ENCODE measurements at regions not wholly inside any gene's neighbourhood (a gene's known extent, or its start where the extent isn't known, plus 50 kb on each side); places are given as distances from the start of the nearest gene placed in this dataset.

DNA sequence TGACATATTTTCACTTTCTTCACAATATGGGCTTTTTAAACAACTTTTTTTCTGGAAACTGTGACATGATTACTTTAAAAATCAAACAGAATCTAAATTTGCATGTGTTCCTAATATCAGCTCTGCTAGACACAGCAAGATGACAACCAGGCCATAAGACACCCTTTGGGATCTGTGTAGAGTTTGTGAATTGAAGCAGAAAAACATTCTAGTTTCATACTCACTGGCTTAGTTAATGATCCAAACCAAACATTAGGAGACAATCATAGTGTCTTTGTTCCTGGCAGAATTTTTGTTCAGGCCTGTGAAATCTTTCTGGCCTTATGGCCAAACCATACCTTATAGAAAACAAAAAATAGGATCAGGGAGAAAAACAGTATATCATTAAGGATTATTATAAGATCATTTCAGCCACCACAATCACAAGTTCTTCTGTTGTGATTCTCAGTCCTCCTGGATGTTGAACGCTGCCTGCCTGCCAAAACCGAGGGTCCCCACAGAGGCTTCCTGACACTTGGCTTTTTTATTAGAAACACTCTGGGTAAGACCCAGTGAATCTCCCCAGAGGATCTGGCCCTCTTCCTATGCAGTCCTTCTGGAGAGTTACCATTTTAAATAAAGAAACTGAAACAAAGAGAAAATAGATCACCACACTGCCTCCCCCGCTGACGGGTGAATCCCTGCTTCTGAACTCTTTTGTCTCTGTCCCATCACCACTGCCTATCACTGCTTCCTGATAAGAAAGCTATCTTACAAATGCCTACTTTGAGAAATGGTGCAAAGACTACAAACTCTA lies 79.2 kb upstream of the PPP1R3C start:
- H3K27ac ChIP-seq (ENCODE audit: low read length), result no peak overlapping the region
- no peak overlapping the region for H3K4me3 ChIP-seq (ENCODE audit: low read length)
- H3K27me3 ChIP-seq (ENCODE audit: control insufficient read depth, insufficient read depth, low read length), result no peaks in the 10 kb centered on the region
- WGBS (ENCODE audit: insufficient coverage, low lambda C conversion rate), result 58% methylated on average over 2 of the region's 4 CpGs
- no peaks in the 10 kb centered on the region for H3K9me3 ChIP-seq (ENCODE audit: control insufficient read depth, low read depth, low read length)
- no peaks in the 10 kb centered on the region for H3K36me3 ChIP-seq (ENCODE audit: control insufficient read depth, insufficient read depth, low read length)
- no peak for DNase-seq
- H3K4me1 ChIP-seq (ENCODE audit: control insufficient read depth, insufficient read depth, low read length), result no peaks in the 10 kb centered on the region

DNA sequence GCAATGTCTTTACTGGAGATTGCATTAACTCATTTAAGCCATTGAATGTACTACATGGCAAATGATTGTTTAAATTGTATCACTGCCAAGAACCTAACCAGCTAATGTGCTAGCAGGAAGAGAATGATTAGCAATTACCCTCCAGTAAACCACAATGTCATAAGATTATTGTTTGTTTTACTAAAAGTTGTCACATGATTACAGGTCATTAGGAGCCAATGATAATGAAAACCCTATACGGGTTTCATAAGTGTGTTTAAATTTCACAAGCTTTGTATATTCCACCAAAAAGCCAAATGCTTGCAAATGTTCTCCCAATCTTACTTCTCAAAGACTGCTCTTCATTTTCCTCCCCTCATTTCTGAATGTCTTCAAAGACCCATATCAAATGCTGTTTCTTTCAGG lies 76.5 kb upstream of the PPP1R3C start:
- no CpG with 5 or more reads among the region's 1 CpG for WGBS (ENCODE audit: insufficient coverage, low lambda C conversion rate)
- no peak overlapping the region for H3K27ac ChIP-seq (ENCODE audit: low read length)

DNA sequence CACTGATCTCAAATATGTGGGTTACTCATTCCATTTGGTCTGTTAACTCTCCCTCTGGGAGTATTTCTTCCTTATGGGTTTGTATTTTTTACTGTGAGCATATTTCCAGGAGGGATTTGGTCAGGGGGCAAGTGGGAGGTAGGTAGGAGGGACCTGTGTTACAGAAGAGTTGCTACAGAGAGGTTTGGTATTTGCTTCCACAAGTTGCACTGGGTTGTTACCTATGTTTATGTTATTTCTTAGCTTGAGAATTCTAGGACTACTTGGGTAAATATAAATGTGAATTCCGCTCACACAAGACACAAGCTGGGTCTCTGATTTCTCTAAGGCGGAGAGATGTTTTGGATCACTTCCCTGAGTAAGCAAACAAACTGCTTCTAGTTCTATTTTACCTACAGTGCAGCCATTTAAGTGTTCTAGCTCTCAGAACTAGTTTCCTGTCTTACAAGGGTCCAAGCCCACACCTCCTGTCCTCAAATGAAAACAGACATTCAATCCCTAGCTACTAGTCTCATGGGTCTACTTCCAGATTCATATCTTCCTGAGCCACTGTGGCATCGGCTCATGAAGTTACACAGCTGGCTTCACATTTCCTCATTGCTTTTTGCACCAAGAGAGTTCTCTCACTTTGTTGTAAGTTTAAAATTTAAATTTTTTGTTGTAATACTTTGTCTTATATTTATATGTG lies 75.4 kb upstream of the PPP1R3C start:
- Histone ChIP-seq H3K4me3 (ENCODE audit: low read length) (no peak overlapping the region), H3K36me3 (ENCODE audit: control insufficient read depth, insufficient read depth, low read length) (no peaks in the 10 kb centered on the region), H3K27me3 (ENCODE audit: control insufficient read depth, insufficient read depth, low read length) (peaks cover 2% of the 10 kb centered on the region), H3K9me3 (ENCODE audit: control insufficient read depth, low read depth, low read length) (no peaks in the 10 kb centered on the region), H3K4me1 (ENCODE audit: control insufficient read depth, insufficient read depth, low read length) (no peaks in the 10 kb centered on the region), H3K27ac (ENCODE audit: low read length) (no peak overlapping the region)
- WGBS (ENCODE audit: insufficient coverage, low lambda C conversion rate), result 100% methylated on average over 1 of the region's 3 CpGs
- DNase-seq, result no peak

More for the DNA sequence above, 76.5 kb upstream of the PPP1R3C start:
- Histone ChIP-seq H3K27me3 (ENCODE audit: control insufficient read depth, insufficient read depth, low read length) (peaks cover 2% of the 10 kb centered on the region), H3K4me1 (ENCODE audit: control insufficient read depth, insufficient read depth, low read length) (no peaks in the 10 kb centered on the region), H3K4me3 (ENCODE audit: low read length) (no peak overlapping the region), H3K9me3 (ENCODE audit: control insufficient read depth, low read depth, low read length) (no peaks in the 10 kb centered on the region), H3K36me3 (ENCODE audit: control insufficient read depth, insufficient read depth, low read length) (no peaks in the 10 kb centered on the region)
- peak in 1 of 2 donors; percentile 25 for DNase-seq

DNA sequence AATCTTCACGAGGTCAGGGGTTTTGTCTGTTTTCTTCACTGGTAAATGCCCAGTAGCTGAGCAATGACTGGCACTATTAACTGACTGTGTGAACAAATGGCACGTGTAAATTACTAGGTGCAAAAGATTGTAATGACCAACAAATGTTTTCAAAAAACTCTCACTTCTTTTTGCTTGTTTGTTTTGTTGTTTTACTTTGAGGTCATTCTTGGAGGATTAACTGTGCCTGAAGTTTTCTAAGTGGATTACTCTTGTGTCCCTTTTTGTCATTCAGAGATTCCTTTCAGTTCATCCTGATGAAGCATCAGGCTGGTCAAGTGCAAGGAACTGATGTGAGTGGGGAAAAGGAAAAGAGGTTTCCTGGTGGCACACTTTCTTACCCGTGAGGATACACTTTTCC lies 74.4 kb upstream of the PPP1R3C start:
- Histone ChIP-seq H3K27me3 (ENCODE audit: control insufficient read depth, insufficient read depth, low read length) (peaks cover 2% of the 10 kb centered on the region), H3K9me3 (ENCODE audit: control insufficient read depth, low read depth, low read length) (no peaks in the 10 kb centered on the region), H3K36me3 (ENCODE audit: control insufficient read depth, insufficient read depth, low read length) (no peaks in the 10 kb centered on the region), H3K4me3 (ENCODE audit: low read length) (no peak overlapping the region), H3K27ac (ENCODE audit: low read length) (no peak overlapping the region), H3K4me1 (ENCODE audit: control insufficient read depth, insufficient read depth, low read length) (no peaks in the 10 kb centered on the region)
- 60% methylated on average over 1 of the region's 3 CpGs for WGBS (ENCODE audit: insufficient coverage, low lambda C conversion rate)
- DNase-seq, result no peak

DNA sequence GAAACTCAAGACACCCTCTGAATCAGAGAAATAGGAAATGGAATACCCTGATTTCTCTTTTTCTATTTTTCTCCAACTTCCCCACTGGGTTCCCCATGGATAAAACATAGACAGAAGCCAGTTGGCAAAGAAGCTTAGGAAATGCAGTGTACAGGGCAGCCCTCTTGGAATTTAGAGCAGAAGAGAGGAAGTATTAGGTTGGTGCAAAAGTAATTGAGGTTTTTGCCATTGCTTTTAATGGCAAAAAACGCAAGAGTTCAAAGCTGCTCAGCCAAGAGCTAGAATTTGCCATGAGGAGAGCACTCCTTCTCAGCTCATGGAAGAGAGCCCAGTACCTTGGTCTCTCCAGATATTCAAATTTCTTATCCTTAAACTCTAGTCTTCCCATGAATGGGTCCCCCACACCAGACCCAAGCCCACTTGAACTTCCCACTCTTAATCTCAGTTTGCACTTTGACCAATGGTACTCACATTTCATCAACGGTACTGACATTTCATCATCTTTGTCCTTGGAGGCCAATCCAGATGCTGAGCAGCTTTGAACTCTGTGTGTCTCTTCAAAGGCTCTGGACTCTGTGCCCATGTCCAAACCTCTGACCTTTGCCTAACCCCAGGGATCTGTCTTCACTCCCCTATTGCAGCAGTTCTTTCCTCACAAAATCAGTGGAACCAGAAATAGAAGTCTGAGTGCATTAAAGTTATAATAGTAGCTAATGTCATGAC lies 73.2 kb upstream of the PPP1R3C start:
- Histone ChIP-seq H3K36me3 (ENCODE audit: control insufficient read depth, insufficient read depth, low read length) (no peaks in the 10 kb centered on the region), H3K27ac (ENCODE audit: low read length) (no peak overlapping the region), H3K27me3 (ENCODE audit: control insufficient read depth, insufficient read depth, low read length) (peaks cover 2% of the 10 kb centered on the region), H3K4me3 (ENCODE audit: low read length) (no peak overlapping the region), H3K4me1 (ENCODE audit: control insufficient read depth, insufficient read depth, low read length) (no peaks in the 10 kb centered on the region), H3K9me3 (ENCODE audit: control insufficient read depth, low read depth, low read length) (no peaks in the 10 kb centered on the region)
- DNase-seq, result no peak
- WGBS (ENCODE audit: insufficient coverage, low lambda C conversion rate), result 100% methylated on average over 1 of the region's 2 CpGs

DNA sequence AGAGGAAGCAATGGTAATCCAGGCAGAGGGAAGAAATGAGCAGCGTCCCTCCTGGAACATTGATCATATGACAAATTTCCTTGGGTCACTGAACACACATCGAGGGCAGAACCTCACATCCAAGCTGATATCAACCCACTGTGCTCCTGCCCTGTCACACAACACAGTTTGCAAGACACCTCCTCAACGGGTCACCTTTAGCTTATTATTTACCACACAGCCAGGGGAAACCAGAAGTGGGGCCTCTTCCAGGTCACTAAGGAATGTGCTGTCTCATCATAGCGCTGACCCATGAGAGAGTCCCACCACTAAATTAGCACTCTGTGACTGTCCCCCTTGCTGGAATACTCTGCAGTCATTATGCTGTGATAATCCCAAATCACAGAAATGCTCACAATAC lies 69.7 kb upstream of the PPP1R3C start:
- Histone ChIP-seq H3K36me3 (ENCODE audit: control insufficient read depth, insufficient read depth, low read length) (no peaks in the 10 kb centered on the region), H3K27me3 (ENCODE audit: control insufficient read depth, insufficient read depth, low read length) (peaks cover 2% of the 10 kb centered on the region), H3K4me3 (ENCODE audit: low read length) (no peak overlapping the region), H3K27ac (ENCODE audit: low read length) (no peak overlapping the region), H3K9me3 (ENCODE audit: control insufficient read depth, low read depth, low read length) (no peaks in the 10 kb centered on the region), H3K4me1 (ENCODE audit: control insufficient read depth, insufficient read depth, low read length) (no peaks in the 10 kb centered on the region)
- DNase-seq, result no peak
- no CpG with 5 or more reads among the region's 4 CpGs for WGBS (ENCODE audit: insufficient coverage, low lambda C conversion rate)

DNA sequence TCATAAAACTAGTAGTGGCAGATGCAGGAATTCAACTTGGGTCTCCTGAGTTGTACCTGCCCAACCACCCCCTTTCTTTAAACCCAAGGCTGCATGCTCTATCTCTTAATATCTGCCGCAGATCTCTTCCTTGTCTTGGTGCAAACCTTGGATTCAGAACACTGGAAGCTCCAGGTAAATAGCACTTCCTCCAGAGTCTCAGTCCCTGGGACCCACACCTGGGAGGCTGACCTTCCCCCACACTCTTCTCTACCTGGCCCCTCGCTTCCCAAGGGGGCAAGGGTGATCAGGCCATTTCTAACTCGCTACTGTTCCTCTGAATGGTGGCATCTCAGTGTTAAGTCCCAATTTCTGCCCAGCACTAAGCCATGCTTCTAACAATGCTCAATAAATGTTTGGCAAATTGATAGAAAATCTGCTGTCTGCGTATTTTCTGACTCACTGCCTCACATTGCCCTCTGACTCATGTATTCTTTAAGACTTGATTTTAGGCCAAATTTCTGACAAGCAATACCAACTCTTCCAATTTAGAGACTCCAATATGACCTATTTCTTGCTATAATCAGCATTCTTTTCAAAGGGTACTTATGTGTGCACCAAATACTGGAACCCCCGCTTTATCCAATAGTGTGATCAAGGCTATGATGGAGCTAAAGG lies 68.0 kb upstream of the PPP1R3C start:
- H3K9me3 ChIP-seq (ENCODE audit: control insufficient read depth, low read depth, low read length), result no peaks in the 10 kb centered on the region
- WGBS (ENCODE audit: insufficient coverage, low lambda C conversion rate), result 100% methylated on average over 2 of the region's 5 CpGs
- H3K27ac ChIP-seq (ENCODE audit: low read length), result no peak overlapping the region
- no peaks in the 10 kb centered on the region for H3K36me3 ChIP-seq (ENCODE audit: control insufficient read depth, insufficient read depth, low read length)
- H3K27me3 ChIP-seq (ENCODE audit: control insufficient read depth, insufficient read depth, low read length), result peaks cover 2% of the 10 kb centered on the region
- H3K4me1 ChIP-seq (ENCODE audit: control insufficient read depth, insufficient read depth, low read length), result no peaks in the 10 kb centered on the region
- no peak overlapping the region for H3K4me3 ChIP-seq (ENCODE audit: low read length)
- no peak for DNase-seq

DNA sequence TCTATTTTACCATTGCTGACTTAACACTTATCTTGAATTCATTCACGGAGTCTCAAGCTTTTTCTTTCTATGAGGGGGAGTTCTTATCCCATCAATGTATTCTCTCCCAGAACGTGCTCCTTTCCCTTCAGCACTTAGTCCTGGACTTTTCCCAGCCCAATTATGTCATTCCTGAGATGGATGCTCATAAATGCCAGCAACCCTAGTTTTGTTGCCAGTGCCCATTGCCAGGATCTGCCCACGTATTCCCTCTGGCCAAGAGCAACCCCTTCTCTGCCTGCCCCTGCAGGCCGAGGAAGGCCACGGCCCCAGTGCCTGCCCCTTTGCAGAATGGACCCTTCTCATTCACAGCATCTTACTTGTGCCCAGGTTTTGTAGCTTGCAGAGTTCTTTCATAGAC lies 67.4 kb upstream of the PPP1R3C start:
- H3K27me3 ChIP-seq (ENCODE audit: control insufficient read depth, insufficient read depth, low read length), result no peaks in the 10 kb centered on the region
- no peak overlapping the region for H3K4me3 ChIP-seq (ENCODE audit: low read length)
- no peaks in the 10 kb centered on the region for H3K4me1 ChIP-seq (ENCODE audit: control insufficient read depth, insufficient read depth, low read length)
- no peaks in the 10 kb centered on the region for H3K36me3 ChIP-seq (ENCODE audit: control insufficient read depth, insufficient read depth, low read length)
- DNase-seq, result no peak
- 83% methylated on average over 2 of the region's 5 CpGs for WGBS (ENCODE audit: insufficient coverage, low lambda C conversion rate)
- H3K9me3 ChIP-seq (ENCODE audit: control insufficient read depth, low read depth, low read length), result no peaks in the 10 kb centered on the region
- H3K27ac ChIP-seq (ENCODE audit: low read length), result no peak overlapping the region

DNA sequence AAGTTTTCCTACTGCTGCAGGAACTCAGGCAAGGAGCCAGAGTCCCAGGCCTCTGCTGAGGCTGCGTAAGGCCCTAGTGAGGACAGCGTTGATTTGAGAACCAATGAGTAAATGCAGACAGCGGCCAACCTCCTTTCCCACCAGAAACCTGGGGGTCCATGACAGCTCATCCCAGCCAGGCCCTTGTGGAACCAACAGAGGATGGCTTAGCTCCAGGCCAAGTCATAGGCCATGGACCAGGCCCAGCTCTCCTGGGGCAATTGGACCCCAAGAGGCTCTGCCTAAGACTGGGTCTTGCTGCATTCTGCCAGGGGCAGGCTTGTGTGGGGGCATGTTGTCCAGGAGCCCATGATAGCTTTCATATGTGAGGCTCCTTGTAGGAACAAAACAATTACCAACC lies 65.4 kb upstream of the PPP1R3C start:
- H3K4me3 ChIP-seq (ENCODE audit: low read length), result no peak overlapping the region
- H3K27me3 ChIP-seq (ENCODE audit: control insufficient read depth, insufficient read depth, low read length), result no peaks in the 10 kb centered on the region
- no peaks in the 10 kb centered on the region for H3K9me3 ChIP-seq (ENCODE audit: control insufficient read depth, low read depth, low read length)
- H3K36me3 ChIP-seq (ENCODE audit: control insufficient read depth, insufficient read depth, low read length), result no peaks in the 10 kb centered on the region
- WGBS (ENCODE audit: insufficient coverage, low lambda C conversion rate), result no CpG with 5 or more reads among the region's 3 CpGs
- H3K4me1 ChIP-seq (ENCODE audit: control insufficient read depth, insufficient read depth, low read length), result no peaks in the 10 kb centered on the region
- no peak for DNase-seq
- no peak overlapping the region for H3K27ac ChIP-seq (ENCODE audit: low read length)

DNA sequence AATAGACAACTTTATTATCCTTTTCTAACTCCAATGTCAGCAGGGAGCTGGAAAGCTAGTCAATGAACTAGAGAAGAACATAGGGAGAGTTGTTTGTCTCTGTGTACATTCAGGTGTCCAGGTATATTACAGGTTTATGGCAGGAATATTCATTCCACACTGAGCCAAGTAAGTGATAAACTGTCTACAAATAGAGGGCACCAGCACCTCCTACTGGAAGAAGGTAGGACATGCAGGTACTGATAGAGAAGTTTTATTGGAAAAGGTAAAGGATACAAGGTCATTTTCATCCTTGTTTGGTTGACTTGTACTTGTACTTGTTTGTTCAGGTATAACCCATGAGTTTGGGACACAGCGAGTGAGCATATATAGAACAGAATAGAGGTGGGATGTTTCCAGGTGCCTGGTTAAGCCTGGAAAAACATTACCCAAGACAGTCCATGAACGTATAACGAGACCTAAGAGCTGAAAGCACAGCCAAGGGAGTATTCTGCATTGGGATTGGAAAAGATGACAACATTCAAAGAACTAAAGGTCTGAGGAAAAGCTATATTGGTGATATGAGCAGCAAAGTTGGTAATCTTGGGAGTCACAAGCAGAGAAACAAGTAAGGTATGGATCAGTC lies 61.4 kb upstream of the PPP1R3C start:
- Histone ChIP-seq H3K27me3 (ENCODE audit: control insufficient read depth, insufficient read depth, low read length) (no peaks in the 10 kb centered on the region), H3K4me3 (ENCODE audit: low read length) (no peak overlapping the region), H3K36me3 (ENCODE audit: control insufficient read depth, insufficient read depth, low read length) (no peaks in the 10 kb centered on the region), H3K27ac (ENCODE audit: low read length) (no peak overlapping the region), H3K9me3 (ENCODE audit: control insufficient read depth, low read depth, low read length) (no peaks in the 10 kb centered on the region), H3K4me1 (ENCODE audit: control insufficient read depth, insufficient read depth, low read length) (no peaks in the 10 kb centered on the region)
- 80% methylated on average over 1 of the region's 3 CpGs for WGBS (ENCODE audit: insufficient coverage, low lambda C conversion rate)
- DNase-seq, result peak; percentile 23 to 51
